Hypothalamus (tissue), 51 donors: ENCODE measurements at regions not wholly inside any gene's neighbourhood (a gene's known extent, or its start where the extent isn't known, plus 50 kb on each side); places are given as distances from the start of the nearest gene placed in this dataset.

Experiments used
- DNase-seq, 51 donors: peaks; one replicate each; lab custom pipeline; 2025; lab: John Stamatoyannopoulos, UW

DNA sequence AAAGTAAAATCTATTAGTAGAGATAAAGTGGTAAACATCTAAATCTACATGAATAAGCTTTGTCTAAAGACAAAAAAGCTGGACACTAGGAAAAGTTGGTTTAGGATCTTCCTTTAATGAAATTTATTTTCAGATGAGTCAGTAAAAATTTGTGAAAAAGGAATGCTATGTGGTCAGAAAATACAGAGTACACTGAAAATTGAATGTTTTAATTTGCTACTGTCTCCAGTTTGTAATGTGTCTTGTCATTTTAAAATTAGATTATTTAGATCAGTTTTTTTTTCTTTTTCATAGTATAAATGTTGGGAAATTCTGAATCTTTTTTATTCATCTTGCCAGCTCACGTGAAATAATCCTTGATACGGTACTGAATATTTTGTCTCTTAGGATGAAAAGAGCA, 56.9 kb downstream of the SLITRK6 start:
- DNase-seq = no peak

DNA sequence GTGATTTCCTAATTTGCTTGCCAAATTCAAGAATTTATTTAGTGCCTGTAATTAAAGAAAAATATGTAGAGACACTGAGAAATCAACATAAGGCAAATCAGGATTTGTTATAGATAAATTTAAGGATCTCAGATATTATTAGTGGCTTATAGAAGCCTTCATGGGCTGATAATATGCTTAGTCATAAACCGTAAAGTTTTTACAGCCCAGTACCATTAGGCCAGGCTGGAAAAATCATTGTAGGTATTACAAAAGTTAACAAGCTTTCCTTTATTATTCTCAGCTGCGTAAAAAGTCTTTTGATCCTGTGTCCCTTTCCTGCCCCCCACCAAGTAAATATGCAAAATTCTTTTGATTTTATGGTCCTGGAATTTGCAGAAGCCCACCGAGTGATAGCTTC, 58.2 kb downstream of the SLITRK6 start:
- DNase-seq = no peak

DNA sequence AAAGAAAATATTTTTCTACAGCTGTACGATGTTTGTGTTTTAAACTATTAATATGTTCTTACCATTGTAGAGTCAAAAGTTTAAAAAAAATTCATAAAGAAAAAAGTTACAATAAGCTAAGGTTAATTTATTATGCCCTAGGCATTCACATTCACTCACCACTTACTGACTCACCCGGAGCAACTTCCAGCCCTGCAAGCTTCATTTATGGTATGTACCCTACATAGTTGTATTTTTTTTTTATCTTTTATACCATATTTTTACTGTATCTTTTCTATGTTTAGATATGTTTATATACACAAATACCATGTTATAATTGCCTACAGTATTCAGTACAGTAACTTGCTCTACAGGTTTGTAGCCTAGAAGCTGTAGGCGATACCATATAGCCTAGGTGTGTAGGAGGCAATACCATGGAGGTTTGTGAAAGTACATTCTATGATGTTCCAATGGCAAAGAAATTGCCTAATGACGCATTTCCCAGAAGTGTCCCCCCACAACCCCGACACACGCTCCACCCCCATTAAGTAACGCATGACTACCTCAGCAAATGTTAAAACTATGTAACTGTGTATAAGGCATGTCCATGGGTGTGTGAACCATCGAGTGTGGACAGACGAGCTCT, 60.4 kb downstream of the SLITRK6 start:
- no peak for DNase-seq

DNA sequence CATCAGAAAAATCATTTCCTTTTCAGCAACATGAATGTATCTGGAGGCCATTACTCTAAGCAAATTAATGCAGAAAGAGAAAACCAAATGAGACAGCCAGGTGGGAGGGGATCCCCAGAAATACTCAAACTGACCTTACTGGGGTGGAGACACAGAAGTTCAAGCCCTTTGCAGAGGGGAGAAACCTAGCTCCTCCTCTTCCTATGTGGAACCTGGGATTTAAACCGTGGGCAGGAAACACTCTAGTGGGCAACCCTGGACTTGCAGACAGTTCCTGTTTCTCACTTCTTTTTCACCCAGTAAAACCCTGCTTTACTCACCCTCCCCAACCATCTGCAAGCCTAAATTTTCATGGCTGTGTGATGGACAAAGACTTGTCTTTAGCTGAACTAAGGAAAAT, 61.3 kb downstream of the SLITRK6 start:
- DNase-seq = no peak

DNA sequence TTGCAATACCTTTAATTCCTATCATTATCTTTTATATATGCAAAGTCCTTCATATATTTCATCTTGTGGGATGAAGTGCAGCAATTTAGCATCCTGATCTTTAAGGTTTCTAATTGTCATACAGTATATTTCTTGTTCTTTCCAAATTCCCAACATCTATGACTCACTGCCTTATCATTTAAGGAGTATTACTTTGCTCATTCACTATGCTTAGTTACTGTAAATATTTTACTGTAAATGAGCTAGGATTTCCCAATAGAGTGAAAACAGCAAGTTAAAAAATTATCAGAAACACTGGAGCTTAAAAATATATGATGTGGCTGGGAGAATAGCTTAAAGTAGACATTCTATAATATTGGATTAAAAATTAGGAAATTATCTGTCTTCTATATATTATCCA, 69.9 kb downstream of the SLITRK6 start:
- DNase-seq = no peak

DNA sequence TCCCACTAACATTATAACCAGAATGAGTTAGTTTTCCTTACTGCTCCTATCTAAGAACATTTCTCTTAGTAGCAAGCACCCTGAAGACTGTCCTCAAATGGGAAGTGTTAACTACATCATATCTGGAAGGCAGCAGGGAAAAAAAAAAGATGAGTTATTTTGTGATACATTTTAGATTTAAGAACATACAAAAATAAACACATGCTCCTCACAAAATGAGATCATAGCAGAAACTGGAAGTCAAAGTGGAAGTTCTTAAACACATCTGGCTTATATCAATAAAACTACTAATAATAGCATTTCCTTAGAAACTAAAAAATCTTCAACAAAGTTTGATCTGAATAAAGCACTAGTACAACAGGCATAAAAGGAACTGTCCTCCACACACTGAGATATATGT, 70.4 kb downstream of the SLITRK6 start:
- no peak for DNase-seq

DNA sequence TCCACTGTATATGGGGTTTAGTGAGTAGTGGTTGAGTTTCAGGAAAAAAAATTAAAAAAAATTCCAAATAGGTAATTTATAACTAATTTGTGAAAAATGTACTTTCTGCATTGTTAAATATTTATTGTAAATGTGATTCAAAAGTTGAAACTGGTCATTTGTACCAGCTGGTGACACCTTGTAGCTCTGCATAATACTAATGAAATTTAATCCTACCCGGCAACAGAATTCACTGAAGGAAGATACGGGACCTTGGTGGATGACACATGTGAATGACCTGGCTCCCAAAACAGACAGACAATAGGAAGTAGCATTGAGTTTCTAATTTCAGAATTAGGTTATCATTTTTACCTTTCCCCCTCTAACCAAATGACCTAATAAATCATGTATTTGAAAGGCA, 73.8 kb downstream of the SLITRK6 start:
- DNase-seq = no peak

DNA sequence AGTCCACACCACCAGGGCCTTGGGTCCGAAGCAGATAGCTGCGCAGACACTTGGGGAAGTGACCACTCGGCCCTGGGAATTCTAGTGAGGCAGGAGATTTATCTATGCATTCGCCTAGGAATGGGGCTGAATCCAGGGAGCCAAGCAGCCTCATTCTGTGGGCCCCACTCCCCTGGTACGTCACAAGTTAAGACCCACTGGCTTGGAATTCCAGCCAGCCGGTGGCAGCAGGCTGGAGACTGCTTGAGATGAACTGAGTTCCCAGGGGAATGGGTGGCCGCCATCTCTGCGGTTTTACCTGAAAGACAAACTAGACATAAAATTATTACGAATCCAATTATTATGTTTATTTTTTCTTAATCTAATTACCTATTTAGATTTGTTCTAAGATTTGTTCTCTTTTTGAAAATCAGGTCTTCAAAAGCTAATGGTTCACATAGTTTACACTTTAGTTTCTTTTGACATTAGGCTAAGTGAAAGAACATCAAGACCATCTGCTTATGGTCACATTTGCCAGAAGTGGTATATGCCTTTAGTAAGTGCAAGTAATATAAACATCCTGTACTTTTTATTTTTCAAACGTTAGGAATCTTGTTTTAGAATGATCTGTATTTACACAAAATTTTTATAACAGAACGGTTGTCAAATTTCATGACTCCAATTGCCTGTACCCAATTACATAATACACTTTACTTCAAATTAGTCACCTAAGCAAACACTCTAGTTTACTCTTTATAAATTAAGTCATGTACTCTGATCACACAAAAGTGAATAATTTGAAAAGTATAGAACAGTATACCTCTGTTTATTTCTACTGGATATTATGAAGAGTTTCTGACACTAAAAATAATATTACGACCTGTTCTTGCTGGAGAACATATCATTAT, 74.4 kb downstream of the SLITRK6 start:
- no peak for DNase-seq

DNA sequence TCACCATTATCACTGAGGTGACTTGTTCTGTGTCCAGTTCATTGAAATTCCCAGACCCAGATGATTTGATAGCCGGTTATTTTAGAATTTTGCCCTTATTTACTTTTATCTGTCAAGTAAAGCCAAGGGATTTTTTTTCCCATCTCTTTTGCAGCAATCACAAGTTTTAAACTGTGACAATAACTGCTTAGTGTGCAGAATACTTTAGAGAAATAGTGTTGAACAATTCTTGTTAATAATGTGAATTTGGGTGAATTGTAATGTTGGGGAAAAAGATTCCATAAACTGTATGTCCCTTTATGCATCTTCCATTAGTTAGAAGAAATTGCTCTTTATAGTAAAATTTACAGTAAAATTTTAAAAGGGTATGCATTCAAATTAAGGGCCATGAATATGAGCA, 79.5 kb downstream of the SLITRK6 start:
- DNase-seq = no peak

DNA sequence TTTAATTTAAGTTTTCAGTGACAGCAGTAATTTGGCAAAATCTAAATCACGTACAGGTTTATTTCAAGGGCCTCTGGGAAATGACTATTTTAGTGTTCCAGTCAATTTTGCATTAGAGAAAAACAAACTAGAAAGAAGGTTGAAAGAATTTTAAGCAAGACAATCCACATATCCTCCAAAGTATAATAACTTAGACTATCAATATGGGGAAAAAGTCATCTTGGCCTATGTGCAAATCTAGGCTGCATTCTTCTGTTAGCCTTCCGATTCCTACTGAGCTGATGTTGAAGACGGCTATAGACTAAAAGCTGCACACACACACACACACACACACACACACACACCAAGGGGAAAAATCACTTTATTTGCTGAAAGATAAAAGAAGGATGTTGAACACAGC, 81.3 kb downstream of the SLITRK6 start:
- no peak for DNase-seq

DNA sequence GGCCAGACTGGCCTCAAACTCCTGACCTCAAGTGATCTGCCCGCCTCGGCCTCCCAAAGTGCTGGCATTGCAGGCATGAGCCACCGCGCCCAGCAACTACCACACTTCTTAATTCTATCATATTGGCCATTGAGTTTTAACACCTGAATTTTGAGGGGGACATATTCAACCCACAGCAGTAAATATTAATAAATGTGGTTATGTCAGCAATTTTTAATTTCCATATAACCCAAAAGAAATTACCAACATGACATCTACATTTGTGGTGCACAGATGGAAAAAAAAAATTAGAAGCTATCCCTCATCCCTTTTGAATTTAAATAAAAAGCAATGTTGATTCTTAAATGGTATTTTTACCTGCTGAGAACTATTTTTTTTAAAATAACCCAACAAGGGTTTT, 88.7 kb downstream of the SLITRK6 start:
- no peak for DNase-seq

DNA sequence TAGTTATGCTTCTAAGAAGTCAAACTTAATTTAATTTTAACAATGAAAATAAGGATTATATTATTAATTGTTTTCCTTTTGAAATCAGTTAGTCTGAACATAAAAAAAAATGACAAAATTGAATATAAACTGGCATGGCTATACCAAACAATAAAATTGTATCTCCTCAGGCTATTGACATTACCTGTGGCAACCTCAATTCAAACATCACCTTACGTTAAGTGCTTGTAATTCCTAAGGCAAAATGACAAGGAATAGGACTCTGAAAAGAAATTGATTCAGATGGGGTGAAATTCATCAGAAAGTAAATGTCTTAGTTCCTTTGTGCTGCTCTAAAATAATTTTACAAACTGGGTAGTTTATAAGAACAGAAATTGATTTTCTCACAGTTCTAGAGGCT, 89.5 kb downstream of the SLITRK6 start:
- no peak for DNase-seq

DNA sequence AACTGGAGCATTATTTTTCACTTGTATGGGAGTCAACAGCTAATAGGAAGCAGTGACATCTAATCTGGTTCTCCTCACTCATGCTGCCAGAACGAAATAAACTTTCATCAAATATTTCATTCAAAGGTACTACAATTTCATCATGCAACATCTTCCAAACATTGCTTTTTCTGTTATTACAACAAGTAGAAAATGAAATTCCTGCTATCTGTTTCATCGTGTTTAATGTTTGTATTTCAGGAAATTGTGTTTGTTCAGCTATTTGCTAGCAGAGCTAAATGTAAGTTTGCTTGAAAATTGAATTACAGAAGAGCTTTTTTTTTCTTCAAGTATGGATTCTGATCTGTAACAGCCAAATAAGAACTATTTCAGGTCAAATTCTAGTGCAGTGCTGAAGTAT, 90.1 kb downstream of the SLITRK6 start:
- DNase-seq = no peak

DNA sequence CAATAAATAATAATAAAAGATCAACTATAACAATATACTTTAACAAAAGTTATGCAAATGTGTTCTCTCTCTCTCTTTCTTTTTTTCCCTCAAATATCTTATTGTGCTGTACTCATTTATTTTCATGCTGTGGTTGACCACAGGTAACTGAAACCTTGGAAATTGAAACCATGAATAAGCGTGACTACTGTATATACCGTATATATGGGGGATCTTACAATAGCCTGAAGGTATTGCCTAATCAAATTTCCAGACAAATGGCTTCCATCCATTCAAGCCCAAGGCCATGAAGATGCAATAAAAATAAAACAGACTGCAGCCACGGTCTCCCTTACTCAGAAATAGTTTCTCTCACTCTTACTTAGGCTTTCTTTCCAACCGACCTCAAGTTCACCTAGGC, 98.3 kb downstream of the SLITRK6 start:
- no peak for DNase-seq

DNA sequence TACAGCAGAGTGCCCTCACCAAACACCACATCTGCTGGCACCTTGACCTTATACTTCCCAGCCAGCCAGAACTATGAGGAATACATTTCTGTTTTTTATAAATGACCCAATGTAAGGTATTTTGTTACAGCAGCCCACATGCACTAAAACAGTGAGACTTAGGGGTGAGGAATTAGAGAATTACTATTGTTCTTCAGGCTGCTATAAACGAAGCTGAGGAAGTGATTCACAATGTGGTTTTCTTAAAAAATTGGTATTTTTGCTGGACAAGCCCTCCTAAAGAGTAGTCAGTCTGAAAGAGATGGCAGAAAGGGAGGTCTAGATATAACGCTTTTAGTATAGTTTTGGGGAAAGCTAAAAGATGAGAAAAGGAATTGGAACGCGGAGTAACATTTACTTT, 101.0 kb downstream of the SLITRK6 start:
- DNase-seq = no peak

DNA sequence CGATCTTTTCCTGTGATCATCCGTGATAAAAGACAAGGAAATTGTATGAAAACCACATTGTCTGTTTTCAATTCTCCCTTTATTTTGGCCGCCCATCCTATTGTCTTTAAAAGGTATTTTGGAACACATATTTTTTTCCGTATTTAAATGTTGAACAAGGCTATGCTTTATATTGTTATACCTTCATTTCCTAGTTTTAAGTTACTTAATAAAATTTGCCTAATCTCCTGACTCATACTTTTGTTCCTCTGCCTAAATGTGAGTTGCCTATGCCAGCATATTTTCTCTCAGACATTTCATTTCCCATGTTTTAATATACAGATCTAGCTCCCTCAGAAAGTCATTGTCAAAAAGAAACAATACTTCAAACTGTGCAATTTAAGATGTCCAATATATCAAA, 104.2 kb downstream of the SLITRK6 start:
- no peak for DNase-seq

DNA sequence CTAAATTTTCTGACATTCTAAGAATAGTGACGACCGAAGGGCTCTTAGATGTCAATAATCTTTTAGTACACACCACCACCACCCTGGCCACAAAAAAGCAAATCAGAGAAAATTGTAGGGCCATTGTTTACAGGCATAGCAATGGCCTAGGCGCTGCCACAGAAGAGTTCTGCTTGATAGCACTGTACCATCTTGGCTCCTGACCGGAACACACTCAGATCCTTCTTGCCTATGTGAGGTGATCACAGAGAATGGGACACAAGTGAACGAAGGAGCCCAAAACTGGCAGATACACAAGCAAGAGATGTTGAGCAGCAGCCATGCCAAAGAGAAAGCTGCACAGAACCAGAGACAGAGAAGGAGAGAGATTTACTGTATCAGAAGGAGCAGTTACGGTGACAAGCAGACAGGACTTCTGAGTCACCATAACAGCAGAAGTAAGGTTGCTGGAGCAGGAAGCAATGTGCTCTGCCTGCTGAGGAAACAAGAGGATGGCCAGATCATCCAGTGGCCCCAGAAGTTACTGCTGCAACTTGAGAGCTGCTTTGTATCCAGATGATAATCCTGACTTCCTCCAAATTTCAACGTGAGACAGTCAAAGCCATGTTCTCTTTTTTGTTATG, 105.2 kb downstream of the SLITRK6 start:
- DNase-seq = no peak

DNA sequence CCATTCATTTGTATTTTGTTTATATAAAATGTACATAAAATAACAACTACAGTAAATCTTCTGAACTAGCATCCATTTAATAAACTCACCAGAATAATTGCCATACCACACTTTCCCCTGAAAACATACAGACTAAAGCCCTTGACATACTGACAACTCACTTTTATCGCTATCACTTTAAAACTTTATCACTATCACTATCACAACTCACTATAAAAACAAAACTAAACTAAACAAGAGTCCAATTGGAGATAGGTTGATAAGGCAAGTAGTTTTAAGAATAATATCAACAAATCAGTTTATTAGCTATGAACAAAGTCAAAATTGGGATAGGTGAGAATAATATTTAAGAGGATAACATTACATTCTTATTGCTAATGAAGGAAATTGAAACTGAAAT, 108.9 kb downstream of the SLITRK6 start:
- no peak for DNase-seq

DNA sequence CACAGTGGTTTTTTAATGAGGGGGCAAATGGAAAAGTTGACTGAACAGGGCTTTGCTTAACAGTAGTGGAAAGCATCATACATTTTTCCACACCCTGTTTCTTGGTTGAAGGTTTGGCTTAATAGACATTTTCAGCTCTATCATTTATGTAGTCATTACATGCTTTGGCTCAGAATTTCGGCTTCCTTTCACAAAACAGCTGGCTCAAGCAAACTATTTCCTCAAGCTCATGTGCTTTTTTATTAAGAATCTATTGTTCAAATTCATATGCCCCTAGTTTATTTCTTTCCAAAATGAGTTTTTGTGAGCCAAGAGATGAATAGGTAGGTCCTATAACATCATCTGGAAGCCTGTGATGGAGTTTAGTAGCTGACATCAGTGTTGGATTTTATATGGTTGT, 113.8 kb downstream of the SLITRK6 start:
- no peak for DNase-seq

DNA sequence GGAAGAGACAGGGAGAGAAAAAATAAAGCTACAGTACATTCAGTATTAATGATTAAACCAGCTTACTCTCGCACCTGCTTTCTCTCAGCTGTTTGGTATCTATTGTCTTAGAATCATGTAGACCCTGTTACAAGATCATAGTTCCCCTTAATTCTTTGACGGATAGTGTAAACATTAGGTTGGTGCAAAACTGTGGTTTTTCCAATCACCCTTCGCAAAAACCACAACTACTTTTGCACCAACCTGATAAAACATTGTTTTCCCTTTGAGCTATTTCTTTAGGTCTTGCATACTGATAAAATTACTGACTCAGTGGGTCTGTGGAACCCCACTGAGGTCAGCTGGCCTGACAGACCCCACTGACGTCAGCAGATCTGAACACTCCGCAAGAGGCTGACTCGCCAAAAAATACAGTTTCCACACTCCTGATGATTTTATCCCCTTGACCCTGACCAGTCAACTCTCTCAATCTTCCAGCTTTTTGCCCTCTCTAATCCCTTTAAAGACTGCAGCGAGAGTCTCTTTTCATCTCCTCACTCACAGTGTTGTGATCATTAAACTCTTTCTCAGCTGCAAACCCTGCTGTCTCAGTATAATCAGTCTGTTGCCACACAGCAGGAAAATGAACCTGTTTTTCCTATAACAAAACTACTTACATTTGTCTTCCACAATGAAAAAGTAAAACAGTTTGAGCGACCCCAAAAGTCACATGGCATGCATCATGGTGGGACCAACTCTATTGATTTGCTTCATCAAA, 123.9 kb downstream of the SLITRK6 start:
- no peak for DNase-seq

DNA sequence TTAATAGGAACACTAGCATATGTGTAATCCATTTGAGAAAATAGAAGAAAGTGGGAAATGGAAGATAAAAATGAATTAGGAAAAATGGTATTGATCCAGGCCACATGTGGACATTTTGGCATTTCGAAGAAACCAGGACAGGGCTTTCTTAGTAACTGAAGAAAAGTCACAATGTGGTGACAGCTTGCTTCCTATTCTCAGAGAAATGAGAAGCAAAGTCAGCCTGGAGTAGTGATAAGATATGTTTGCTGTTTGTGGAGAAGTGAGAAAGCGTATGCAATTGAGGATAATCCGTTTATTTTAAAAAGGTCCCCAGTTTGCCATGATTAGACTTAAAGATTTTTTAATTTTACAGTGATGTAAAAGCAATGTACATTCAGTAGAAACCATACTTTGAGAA, 127.9 kb downstream of the SLITRK6 start:
- DNase-seq = no peak
